ENCODE measurements at regions not wholly inside any gene's neighbourhood (a gene's known extent, or its start where the extent isn't known, plus 50 kb on each side); places are given as distances from the start of the nearest gene placed in this dataset.

DNA sequence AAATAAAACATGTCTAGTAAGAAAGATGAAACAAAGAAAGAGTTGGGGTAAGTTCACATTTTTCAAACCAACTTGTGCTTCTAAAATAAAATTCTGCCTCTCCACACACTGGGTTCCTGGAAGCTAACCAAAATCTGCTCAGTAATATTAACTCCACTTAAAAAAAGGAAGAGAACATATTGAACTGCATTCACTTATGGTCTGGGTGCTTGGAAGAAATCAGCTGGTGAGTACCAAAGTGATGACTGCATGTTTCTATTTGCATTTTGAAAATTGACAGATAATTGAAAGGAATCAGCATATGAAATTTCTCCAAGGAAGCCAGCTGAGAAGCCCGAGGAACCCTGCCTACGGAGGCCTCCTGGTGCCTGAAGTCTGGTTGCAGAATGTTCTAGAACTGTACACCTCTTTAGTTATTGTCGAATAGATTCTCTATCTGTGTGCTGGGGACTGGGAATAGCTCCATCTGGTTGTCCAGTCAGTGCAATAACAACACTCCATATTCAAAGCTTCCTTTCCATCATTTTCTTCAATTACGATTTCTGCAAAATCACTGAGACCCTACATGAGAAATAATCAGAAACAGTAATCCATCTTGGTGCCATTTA, 836.1 kb downstream of the VRK1 start:
- DNase-seq = no peak
- no peaks in the 10 kb centered on the region for H3K27me3 Mint-ChIP-seq (ENCODE audit: insufficient read depth)
- no peak for TF ChIP-seq CTCF (IDR thresholded peaks at IDR 0.05)
- no peaks in the 10 kb centered on the region for H3K4me1 Mint-ChIP-seq (ENCODE audit: low read depth)
- peaks cover 57% of the 10 kb centered on the region for H3K9me3 Mint-ChIP-seq
- peaks cover 8% of the 10 kb centered on the region; the same call in 1 of the 2 replicates for H3K36me3 Mint-ChIP-seq (ENCODE audit: low read depth)
- no peak overlapping the region for H3K4me3 Mint-ChIP-seq
- no peak overlapping the region for H3K27ac Mint-ChIP-seq

GRCh38 chr14:97634751-97635150, 837.6 kb downstream of the VRK1 start:
- Mint-ChIP-seq H3K27me3 (ENCODE audit: insufficient read depth) (no peaks in the 10 kb centered on the region; the same call in 1 of the 2 replicates), H3K4me3 (peak overlapping the region; percentile 45; the same call in 1 of the 2 replicates), H3K36me3 (ENCODE audit: low read depth) (peaks cover 8% of the 10 kb centered on the region; the same call in 1 of the 2 replicates), H3K9me3 (peaks cover 59% of the 10 kb centered on the region), H3K27ac (no peak overlapping the region), H3K4me1 (ENCODE audit: low read depth) (no peaks in the 10 kb centered on the region)
- DNase-seq = no peak
- TF ChIP-seq CTCF (IDR thresholded peaks at IDR 0.05) = no peak

DNA sequence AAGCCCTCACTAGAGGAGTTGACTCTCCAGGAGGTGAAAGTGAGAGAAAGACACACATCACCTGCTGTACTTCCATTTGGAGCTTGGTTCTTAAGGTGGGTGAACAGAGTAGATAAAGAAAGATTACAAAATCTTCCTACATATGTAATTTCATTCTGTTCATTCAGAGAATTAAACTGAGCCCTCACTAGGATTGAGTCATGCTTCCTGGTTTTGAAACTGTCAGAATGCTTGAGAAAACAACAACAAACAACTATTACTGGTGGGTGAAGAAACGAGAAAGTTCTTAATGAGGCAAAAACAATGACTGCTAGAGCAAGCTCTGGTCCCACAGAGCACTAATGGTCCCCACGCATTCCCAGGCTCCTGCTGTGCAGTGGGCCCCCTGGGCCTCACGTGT, 841.7 kb downstream of the VRK1 start:
- H3K9me3 Mint-ChIP-seq = peaks cover 72% of the 10 kb centered on the region
- DNase-seq = no peak
- no peaks in the 10 kb centered on the region for H3K4me1 Mint-ChIP-seq (ENCODE audit: low read depth)
- peaks cover 8% of the 10 kb centered on the region; the same call in 1 of the 2 replicates for H3K36me3 Mint-ChIP-seq (ENCODE audit: low read depth)
- H3K27me3 Mint-ChIP-seq (ENCODE audit: insufficient read depth) = no peaks in the 10 kb centered on the region; the same call in 1 of the 2 replicates
- H3K4me3 Mint-ChIP-seq = no peak overlapping the region
- no peak overlapping the region for H3K27ac Mint-ChIP-seq
- TF ChIP-seq CTCF (IDR thresholded peaks at IDR 0.05) = no peak

- Mint-ChIP-seq H3K4me3 (no peak overlapping the region), H3K4me1 (ENCODE audit: low read depth) (no peaks in the 10 kb centered on the region), H3K36me3 (ENCODE audit: low read depth) (peaks cover 8% of the 10 kb centered on the region; the same call in 1 of the 2 replicates), H3K9me3 (peaks cover 72% of the 10 kb centered on the region), H3K27ac (no peak overlapping the region), H3K27me3 (ENCODE audit: insufficient read depth) (no peaks in the 10 kb centered on the region; the same call in 1 of the 2 replicates)
- TF ChIP-seq CTCF (IDR thresholded peaks at IDR 0.05) = no peak
- DNase-seq = no peak
These were observed 842.8 kb downstream of the VRK1 start for GRCh38 chr14:97640031-97640430.

GRCh38 chr14:97641827-97642226, 844.6 kb downstream of the VRK1 start:
- Mint-ChIP-seq H3K9me3 (peaks cover 77% of the 10 kb centered on the region), H3K27ac (no peak overlapping the region), H3K4me1 (ENCODE audit: low read depth) (no peaks in the 10 kb centered on the region)

More at GRCh38 chr14:97641827-97642226, 844.6 kb downstream of the VRK1 start:
- DNase-seq = no peak
- Mint-ChIP-seq H3K4me3 (no peak overlapping the region), H3K36me3 (ENCODE audit: low read depth) (peaks cover 8% of the 10 kb centered on the region; the same call in 1 of the 2 replicates), H3K27me3 (ENCODE audit: insufficient read depth) (no peaks in the 10 kb centered on the region; the same call in 1 of the 2 replicates)
- no peak for TF ChIP-seq CTCF (IDR thresholded peaks at IDR 0.05)
